ENCODE measurements at regions not wholly inside any gene's neighbourhood (a gene's known extent, or its start where the extent isn't known, plus 50 kb on each side); places are given as distances from the start of the nearest gene placed in this dataset.

GRCh38 chr11:130587658-130588057, 139.2 kb downstream of the ADAMTS15 start:
- Histone ChIP-seq H3K27me3 (replicated peaks; ENCODE audit: insufficient read depth) (no peaks in the 10 kb centered on the region), H3K27ac (no peak overlapping the region), H3K4me3 (no peak overlapping the region), H3K4me1 (ENCODE audit: control insufficient read depth in 1 of 2, low read depth in 2 of 2) (peaks cover 5 to 17% of the 10 kb centered on the region in 2 donors), H3K9me3 (no peaks in the 10 kb centered on the region), H3K36me3 (no peaks in the 10 kb centered on the region)
- no peak for DNase-seq (ENCODE audit: low spot score)
- TF ChIP-seq CTCF (IDR thresholded peaks at IDR 0.05): no peak
- ATAC-seq (ENCODE audit: insufficient number of reproducible peaks, low FRiP score, low read depth): no peak

GRCh38 chr11:130588471-130588870, 140.0 kb downstream of the ADAMTS15 start:
- H3K9me3 ChIP-seq: no peaks in the 10 kb centered on the region
- no peaks in the 10 kb centered on the region for H3K36me3 ChIP-seq
- H3K27ac ChIP-seq: no peak overlapping the region
- no peak for TF ChIP-seq CTCF (IDR thresholded peaks at IDR 0.05)
- no peaks in the 10 kb centered on the region for H3K27me3 ChIP-seq (replicated peaks; ENCODE audit: insufficient read depth)
- ATAC-seq (ENCODE audit: insufficient number of reproducible peaks, low FRiP score, low read depth): no peak
- peaks cover 5 to 17% of the 10 kb centered on the region in 2 donors for H3K4me1 ChIP-seq (ENCODE audit: control insufficient read depth in 1 of 2, low read depth in 2 of 2)
- no peak for DNase-seq (ENCODE audit: low spot score)
- H3K4me3 ChIP-seq: no peak overlapping the region

GRCh38 chr11:130592056-130592455, 143.6 kb downstream of the ADAMTS15 start:
- DNase-seq (ENCODE audit: low spot score) (no peak), ATAC-seq (ENCODE audit: insufficient number of reproducible peaks, low FRiP score, low read depth) (no peak)
- Histone ChIP-seq H3K27ac (no peak overlapping the region), H3K4me1 (ENCODE audit: control insufficient read depth in 1 of 2, low read depth in 2 of 2) (no peaks in the 10 kb centered on the region), H3K27me3 (replicated peaks; ENCODE audit: insufficient read depth) (no peaks in the 10 kb centered on the region), H3K9me3 (no peaks in the 10 kb centered on the region), H3K36me3 (no peaks in the 10 kb centered on the region), H3K4me3 (no peak overlapping the region)
- TF ChIP-seq CTCF (IDR thresholded peaks at IDR 0.05): no peak

GRCh38 chr11:130593064-130593463, 144.6 kb downstream of the ADAMTS15 start:
- Histone ChIP-seq H3K4me1 (ENCODE audit: control insufficient read depth in 1 of 2, low read depth in 2 of 2) (no peaks in the 10 kb centered on the region), H3K36me3 (no peaks in the 10 kb centered on the region), H3K9me3 (no peaks in the 10 kb centered on the region), H3K27me3 (replicated peaks; ENCODE audit: insufficient read depth) (no peaks in the 10 kb centered on the region), H3K4me3 (no peak overlapping the region), H3K27ac (no peak overlapping the region)
- ATAC-seq (ENCODE audit: insufficient number of reproducible peaks, low FRiP score, low read depth): no peak
- TF ChIP-seq CTCF (IDR thresholded peaks at IDR 0.05): no peak
- DNase-seq (ENCODE audit: low spot score): no peak

- no peaks in the 10 kb centered on the region for H3K36me3 ChIP-seq
- TF ChIP-seq CTCF (IDR thresholded peaks at IDR 0.05): no peak
- DNase-seq (ENCODE audit: low spot score): no peak
- no peak overlapping the region for H3K27ac ChIP-seq
- H3K27me3 ChIP-seq (replicated peaks; ENCODE audit: insufficient read depth): no peaks in the 10 kb centered on the region
- no peaks in the 10 kb centered on the region for H3K9me3 ChIP-seq
- peaks cover 0 to 6% of the 10 kb centered on the region in 2 donors for H3K4me1 ChIP-seq (ENCODE audit: control insufficient read depth in 1 of 2, low read depth in 2 of 2)
- H3K4me3 ChIP-seq: no peak overlapping the region
- no peak for ATAC-seq (ENCODE audit: insufficient number of reproducible peaks, low FRiP score, low read depth)
Measured at GRCh38 chr11:130598433-130598832, 150.0 kb downstream of the ADAMTS15 start.
